ENCODE measurements at regions not wholly inside any gene's neighbourhood (a gene's known extent, or its start where the extent isn't known, plus 50 kb on each side); places are given as distances from the start of the nearest gene placed in this dataset.

- no peak for FAIRE-seq
- no peak for DNase-seq (ENCODE audit: insufficient read length, low spot score)
These were observed 77.6 kb downstream of the RIPK4 start for GRCh38 chr21:41689289-41689583.

DNA sequence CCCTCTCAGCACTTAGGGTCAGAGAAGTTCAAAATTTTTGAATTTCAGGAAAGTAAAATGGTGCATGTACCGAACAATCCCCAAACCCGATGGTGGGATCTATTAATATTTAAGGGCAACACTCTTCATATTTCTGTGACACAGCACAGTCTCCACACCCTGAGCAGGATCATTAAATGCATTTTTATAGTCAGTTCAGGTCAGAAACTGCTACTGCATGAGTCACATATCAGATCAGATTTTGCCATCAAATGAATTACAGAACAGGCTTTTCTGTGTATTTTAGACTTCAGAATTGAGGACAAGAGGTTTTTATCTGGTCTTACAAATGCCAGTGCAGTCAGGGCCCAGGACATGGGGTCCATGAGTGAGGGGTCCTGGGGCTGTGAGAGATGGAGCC is 79.2 kb downstream of the RIPK4 start:
- DNase-seq (ENCODE audit: insufficient read length, low spot score) (no peak), FAIRE-seq (no peak)

GRCh38 chr21:41686664-41687063 is 80.2 kb downstream of the RIPK4 start:
- DNase-seq (ENCODE audit: insufficient read length, low spot score) (no peak), FAIRE-seq (no peak)

- FAIRE-seq (peak; percentile 36), DNase-seq (ENCODE audit: insufficient read length, low spot score) (no peak)
These were observed 81.2 kb downstream of the RIPK4 start for GRCh38 chr21:41685511-41686149.

DNA sequence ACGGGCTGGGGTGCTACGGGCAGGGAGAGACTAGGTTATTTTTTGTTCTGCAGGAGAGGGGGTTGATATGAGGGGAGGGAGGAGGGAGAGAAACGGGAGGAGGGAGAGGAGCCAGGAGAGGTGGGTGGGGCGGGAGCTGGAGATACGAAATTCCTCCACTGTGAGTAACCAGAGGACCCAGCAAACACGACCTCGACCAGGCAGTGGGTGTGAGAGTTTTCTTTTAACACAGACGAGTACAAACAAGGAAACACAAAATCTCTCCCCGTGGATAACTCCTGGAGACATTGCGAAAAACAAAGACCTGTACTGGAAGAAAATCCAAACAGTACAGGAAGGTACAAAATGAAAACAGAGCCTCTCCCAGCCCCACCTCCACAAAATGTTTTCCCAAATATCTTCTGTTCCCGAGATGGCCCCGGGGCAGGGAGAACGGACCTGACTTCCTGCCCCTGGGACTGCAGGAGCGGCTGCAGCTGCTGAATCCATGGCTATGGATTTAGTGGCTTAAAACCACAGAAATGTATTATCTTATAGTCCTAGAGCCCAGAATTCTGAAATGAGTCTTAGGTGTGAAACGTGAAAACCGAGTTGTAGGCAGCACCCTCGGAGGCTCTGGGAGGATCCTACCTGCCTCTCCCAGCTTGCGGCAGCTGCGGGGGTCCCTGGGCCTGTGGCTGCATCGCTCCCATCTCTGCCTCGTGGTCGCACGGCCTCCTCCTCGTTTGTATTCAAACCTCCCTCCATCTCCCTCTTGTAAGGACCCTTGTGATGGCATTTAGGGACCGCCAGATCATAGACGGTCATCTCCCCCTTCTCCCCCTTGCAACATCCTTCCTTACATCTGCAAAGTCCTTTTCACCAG is 82.2 kb downstream of the RIPK4 start:
- DNase-seq (ENCODE audit: insufficient read length, low spot score): peak; percentile 68
- no peak for FAIRE-seq

- FAIRE-seq (no peak), DNase-seq (ENCODE audit: insufficient read length, low spot score) (no peak)
These were observed 83.0 kb downstream of the RIPK4 start for GRCh38 chr21:41683815-41684214.

GRCh38 chr21:41682719-41683179 is 84.1 kb downstream of the RIPK4 start:
- no peak for FAIRE-seq

DNA sequence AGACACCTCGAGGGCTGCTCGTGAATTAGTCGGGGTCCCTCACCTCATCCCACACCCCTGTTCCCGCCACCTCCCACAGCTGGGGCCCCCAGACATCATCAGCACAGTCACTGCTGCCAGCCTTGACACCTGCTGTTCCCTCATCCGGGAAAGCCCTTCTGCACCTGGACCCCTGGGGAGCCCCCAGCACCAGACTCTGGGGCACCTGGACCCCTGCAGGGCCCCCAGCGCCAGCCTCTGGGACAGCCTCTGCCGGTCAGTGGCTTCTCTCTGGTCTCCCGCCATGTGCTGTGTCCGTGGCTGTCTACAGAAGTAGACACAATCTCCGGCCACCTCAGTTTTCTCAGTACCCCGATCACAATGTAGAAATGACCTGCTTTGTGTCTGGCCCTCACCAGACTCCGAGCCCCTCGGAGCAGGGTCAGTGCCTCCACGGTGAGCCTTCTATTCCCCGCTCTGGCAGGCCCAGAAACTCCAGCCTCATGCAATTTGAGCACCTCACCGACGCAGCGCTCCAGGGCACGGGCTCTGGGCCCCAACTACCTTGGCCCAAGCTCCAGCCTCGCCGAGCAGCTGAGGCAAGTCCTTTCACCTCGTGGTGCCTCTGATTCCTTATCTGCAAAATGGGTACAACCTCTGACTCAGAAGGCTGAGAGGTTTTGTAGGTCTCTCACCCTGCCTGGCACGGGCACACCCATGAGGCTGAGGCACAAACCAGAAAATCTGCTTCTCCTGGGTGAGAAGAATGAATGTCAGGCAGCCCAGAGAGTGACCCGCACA is 84.7 kb downstream of the RIPK4 start:
- FAIRE-seq (no peak), DNase-seq (ENCODE audit: insufficient read length, low spot score) (no peak)

More at GRCh38 chr21:41682719-41683179, 84.1 kb downstream of the RIPK4 start:
- DNase-seq (ENCODE audit: insufficient read length, low spot score): no peak

DNA sequence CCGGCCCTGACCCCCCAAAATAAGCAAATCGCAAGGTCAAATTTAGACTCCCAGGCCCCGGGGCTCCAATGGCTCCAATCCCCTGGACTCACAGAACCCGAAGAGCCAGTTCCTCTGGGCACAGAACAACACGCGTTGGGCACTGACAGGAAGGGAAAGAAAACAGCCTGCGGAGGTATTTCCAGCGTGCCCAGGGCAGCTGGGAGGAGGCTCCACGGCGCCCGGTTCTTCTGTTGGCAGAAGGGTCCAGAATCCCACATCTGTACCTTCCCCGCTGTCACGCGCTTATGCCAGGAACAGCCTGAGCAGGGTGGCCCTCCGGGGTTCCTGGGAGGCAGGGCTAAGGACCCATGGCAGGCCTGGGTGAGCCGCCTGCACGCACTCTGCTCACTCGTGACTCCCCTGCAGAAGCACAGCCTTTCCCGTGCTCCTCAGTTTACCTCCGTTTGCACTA is 85.5 kb downstream of the RIPK4 start:
- DNase-seq (ENCODE audit: insufficient read length, low spot score) (no peak), FAIRE-seq (no peak)

DNA sequence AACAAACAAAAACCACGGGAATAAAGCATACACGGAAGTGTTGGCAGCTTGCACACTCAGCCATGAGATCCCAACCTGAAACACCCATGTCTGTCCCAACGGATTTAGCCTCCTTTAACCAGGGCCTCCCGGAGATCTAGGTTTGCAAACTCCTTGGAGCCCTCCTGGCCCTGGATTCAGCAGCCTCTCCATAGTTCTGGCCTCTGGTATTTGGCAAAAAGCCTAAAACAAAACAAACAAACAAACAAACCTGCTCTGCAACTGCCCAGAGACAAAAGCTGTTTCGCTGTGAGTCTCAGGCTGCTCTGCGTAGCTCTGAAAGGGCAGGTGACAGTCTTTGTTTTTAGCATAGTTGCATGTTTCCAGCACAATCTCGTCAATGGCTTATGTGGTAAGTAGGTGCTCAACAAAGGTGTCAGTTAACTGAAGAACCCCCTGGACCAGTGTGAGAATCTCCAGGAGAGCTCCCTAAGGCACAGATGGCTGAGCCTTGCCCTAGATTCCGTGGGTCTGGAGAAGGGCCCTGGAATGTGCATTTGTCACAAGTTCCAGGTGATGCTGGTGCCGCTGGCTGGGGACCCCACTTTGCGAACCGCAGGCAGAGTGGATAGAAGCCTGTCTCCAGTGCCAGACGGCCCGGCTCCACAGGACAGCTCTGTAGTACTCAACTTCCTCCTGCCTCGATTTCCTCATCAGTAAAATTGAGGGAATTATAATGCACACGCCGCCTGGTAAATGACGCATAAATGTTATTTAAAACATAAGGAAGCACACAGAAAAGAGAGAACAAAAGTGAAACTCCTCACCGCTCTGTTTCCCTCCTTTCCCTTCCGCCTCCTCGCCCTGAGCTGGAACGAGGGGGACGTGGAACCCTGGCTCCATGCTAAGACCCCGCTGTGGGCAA is 86.2 kb downstream of the RIPK4 start:
- no peak for DNase-seq (ENCODE audit: insufficient read length, low spot score)
- FAIRE-seq: no peak

DNA sequence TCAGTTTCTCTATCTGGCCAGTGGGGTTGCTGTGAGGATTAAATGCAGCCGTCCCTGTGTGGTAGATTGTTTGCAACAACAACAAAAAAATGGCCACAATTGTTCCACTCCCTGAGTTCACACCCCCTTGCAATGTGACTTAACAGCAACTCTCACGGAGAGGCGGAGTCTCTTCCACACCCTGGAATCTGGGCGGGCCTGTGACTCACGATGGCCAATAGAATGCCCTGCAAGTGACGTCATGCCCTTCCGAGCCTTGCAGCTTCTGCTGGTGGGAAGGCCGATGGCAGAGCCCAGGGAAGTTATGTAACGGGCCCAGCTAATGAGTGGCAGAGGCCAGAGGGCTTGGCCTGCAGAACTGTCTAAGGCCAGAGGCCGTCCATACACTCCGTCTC is 87.9 kb downstream of the RIPK4 start:
- peak; percentile 91 for FAIRE-seq
- peak; percentile 98 for DNase-seq (ENCODE audit: insufficient read length, low spot score)

GRCh38 chr21:41678016-41678923 is 88.6 kb downstream of the RIPK4 start:
- FAIRE-seq (peak; percentile 4), DNase-seq (ENCODE audit: insufficient read length, low spot score) (peak; percentile 59)

DNA sequence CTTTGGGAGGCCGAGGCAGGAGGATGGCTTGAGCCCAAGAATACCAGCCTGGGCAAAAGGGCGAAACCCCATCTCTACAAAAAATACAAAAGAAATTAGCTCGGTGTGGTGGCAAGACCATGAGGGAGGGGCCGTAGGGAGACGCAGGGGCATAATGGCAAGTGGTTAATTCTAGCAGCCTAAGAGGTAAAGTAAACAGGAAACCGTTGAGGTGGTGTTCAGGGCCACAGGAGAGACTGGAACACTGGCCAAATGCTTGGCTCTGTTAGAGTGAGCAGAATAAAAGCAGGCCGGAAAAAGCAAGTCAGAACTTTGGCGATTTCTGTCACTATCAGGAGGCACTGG is 89.2 kb downstream of the RIPK4 start:
- DNase-seq (ENCODE audit: insufficient read length, low spot score): no peak
- FAIRE-seq: no peak

GRCh38 chr21:41676198-41676597 is 90.7 kb downstream of the RIPK4 start:
- no peak for FAIRE-seq
- no peak for DNase-seq (ENCODE audit: insufficient read length, low spot score)

GRCh38 chr21:41675574-41675973 is 91.3 kb downstream of the RIPK4 start:
- no peak for FAIRE-seq
- no peak for DNase-seq (ENCODE audit: insufficient read length, low spot score)

GRCh38 chr21:41674402-41674801 is 92.5 kb downstream of the RIPK4 start:
- FAIRE-seq (no peak), DNase-seq (ENCODE audit: insufficient read length, low spot score) (no peak)

- no peak for FAIRE-seq
- no peak for DNase-seq (ENCODE audit: insufficient read length, low spot score)
These were observed 93.1 kb downstream of the RIPK4 start for GRCh38 chr21:41673596-41674335.

DNA sequence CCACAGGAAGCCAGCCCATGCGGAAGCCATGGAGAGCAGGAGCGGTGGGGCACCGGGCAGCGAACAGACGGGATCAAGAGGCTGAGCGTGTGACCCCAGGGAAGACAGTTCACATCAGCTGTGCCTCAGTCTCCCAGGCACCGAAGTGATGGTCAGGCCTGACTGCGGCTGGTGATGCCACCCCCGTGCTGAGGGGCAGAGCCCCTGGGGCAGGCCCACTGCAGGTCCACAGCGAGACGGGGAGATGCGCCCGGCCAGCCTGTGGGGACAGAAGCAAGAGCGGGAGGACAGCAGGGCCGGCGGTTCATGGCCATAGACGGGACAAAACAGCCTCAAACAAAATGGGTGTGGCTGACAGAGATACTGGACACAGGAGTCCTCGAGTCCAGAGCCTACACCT is 93.8 kb downstream of the RIPK4 start:
- FAIRE-seq (no peak), DNase-seq (ENCODE audit: insufficient read length, low spot score) (no peak)

DNA sequence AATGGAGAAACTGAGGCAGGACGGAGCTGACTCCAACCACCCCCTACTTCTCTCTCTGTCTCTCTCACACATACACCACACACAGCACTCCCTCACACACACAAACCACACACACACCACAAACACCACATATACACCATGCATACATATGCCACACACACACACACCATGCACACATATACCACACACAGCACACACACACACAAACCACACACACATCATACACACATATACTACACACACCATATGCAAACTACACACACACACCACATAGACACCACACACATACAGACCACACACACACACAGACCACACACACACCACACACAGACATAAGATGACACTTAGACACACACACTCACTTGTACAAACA is 94.3 kb downstream of the RIPK4 start:
- FAIRE-seq (peak; percentile 97), DNase-seq (ENCODE audit: insufficient read length, low spot score) (no peak)
